Neural cell (in vitro differentiated cells): ENCODE measurements at regions not wholly inside any gene's neighbourhood (a gene's known extent, or its start where the extent isn't known, plus 50 kb on each side); places are given as distances from the start of the nearest gene placed in this dataset.

Experiments used
- EZH2 ChIP-seq: fragments of 200-600, 300-800 bp; shearing (Covaris generic), sonication (generic); IDR thresholded peaks from 2 replicates; pipeline ENCODE4 v1.6.1; 2014; ENCODE audit warnings: antibody characterized with exemption, low read length, borderline replicate concordance, mild to moderate bottlenecking; ENCODE audit not compliant: insufficient read depth, poor library complexity, severe bottlenecking
- TF ChIP-seq, protein P1 (sequence below): fragments of 450-650 bp; IDR thresholded peaks from 2 replicates; pipeline ENCODE4 v1.5.1; 2014; ENCODE audit warnings: antibody characterized with exemption, mild to moderate bottlenecking, moderate library complexity; ENCODE audit not compliant: poor library complexity, severe bottlenecking

DNA sequence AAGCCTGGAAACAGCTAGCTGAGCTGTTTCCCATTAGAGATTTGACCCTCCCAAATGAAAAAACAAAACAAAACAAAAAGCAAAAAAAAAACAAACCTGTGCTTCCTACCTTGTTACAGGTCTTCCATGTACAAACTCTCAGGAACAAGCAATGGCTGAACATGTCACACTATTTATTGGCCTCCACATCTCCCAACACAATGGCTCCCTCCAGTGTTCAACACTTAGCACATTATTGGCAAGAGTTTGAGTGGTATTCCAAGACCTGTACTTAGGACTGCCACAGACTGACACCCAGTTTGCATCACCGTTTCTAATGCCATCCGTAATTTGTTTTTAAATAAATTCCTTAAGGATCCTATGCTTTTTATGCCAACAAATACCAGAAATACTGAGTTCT, 195.0 kb upstream of the OLFM3 start:
- TF ChIP-seq EZH2, result no peak
- TF ChIP-seq, protein P1, sequence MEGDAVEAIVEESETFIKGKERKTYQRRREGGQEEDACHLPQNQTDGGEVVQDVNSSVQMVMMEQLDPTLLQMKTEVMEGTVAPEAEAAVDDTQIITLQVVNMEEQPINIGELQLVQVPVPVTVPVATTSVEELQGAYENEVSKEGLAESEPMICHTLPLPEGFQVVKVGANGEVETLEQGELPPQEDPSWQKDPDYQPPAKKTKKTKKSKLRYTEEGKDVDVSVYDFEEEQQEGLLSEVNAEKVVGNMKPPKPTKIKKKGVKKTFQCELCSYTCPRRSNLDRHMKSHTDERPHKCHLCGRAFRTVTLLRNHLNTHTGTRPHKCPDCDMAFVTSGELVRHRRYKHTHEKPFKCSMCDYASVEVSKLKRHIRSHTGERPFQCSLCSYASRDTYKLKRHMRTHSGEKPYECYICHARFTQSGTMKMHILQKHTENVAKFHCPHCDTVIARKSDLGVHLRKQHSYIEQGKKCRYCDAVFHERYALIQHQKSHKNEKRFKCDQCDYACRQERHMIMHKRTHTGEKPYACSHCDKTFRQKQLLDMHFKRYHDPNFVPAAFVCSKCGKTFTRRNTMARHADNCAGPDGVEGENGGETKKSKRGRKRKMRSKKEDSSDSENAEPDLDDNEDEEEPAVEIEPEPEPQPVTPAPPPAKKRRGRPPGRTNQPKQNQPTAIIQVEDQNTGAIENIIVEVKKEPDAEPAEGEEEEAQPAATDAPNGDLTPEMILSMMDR, result peak; percentile 76
